ENCODE measurements at regions not wholly inside any gene's neighbourhood (a gene's known extent, or its start where the extent isn't known, plus 50 kb on each side); places are given as distances from the start of the nearest gene placed in this dataset.
"Not testable (repeated sequence)": the region's sequence is repeated elsewhere in the genome, so short reads cannot be mapped to it uniquely, and the experiment has no call there.

DNA sequence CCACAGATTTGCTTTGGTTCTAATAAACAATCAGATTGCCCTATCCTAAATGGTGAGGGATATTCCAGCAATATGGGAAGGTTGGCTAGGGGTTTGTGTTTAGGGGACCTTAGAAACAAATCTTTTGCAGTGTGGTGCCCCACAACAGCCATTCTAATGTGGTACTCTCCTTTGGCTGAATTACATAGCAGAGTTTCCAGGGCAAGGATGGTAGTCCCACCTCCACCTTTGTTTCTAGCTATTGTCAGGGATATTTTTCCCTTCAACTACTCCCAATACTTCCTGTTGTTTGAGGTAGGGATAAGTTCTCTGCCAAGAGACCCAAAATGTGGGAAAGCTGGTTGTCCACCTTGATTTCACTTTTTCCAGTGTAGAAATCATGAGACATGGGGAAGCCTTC lies 494.7 kb upstream of the CHORDC1 start:
- no peak for DNase-seq

- no peak for DNase-seq
Observed at GRCh38 chr11:90705661-90706060, 482.8 kb upstream of the CHORDC1 start.

- no peak for DNase-seq
Observed at GRCh38 chr11:90704510-90704909, 481.7 kb upstream of the CHORDC1 start.

DNA sequence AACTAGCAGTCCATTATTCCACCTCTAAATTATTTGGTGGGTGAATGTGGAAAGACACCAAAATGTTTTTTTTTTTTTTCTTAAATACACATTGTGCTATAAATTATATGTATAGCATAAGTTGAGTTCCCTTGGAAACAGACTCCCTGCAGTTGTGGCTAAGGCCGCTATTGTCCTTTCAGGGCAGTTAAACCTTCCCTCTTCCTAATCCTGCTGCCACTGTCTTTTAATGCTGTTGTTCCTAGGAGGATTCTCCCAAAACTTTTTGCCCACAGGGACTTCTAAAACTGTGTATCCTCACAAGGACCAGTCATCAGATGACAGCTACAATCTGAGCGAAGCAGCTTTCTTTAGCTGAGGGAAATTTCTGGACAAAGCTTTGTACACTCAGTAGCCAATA lies 478.9 kb upstream of the CHORDC1 start:
- peak; percentile 24 for DNase-seq

GRCh38 chr11:90700789-90701439 lies 478.1 kb upstream of the CHORDC1 start:
- peak; percentile 83 for DNase-seq

DNA sequence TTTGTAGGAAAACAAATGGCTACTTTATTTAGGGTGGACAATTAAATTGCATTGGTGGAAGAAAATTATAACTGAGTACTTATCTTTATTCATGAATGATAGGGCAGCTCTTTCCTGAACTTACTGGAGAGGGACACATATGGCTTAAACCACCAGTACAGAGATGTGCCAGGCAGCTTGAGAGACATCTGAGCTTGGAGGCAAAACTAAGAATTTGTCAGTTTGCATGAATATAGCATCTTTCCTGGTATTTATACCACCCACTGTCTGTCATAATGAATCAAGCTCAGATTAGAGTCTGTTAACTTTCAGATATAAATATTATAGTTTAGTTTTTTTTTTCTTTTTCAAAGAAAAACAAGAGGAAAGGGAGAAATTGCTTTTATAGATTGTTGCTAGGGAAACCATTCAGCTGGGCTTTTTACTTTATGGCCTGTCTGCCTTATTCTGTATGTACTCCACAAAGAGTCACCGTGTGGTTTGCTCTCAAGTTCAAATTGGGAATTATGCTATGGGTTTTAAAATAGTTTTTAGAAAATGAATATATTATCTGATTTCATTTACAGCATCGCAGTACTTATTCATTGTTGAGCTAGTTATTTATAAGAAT lies 477.0 kb upstream of the CHORDC1 start:
- peak; percentile 34 for DNase-seq

DNA sequence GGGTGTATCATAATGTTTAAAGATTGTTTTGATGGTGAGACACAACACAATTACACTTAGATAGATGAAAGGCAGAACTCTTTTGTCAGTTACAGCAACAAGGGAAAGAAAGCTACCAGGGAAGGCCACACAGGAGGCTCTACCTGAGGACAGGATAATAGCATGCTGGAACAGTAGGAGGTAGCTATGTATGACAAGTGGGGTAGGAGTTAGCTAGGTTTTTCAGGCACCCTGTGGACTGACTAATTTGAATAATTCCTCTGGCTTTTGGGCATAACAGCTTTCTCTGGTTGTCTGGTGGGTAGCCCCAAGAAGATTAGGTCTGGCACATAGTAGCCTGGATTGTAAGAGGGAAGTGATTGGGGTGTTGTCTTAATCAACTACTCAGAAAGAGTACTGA lies 475.4 kb upstream of the CHORDC1 start:
- no peak for DNase-seq

- not testable (repeated sequence) for DNase-seq
Observed at GRCh38 chr11:90675496-90675895, 452.6 kb upstream of the CHORDC1 start.

- no peak for DNase-seq
Observed at GRCh38 chr11:90669094-90669493, 446.2 kb upstream of the CHORDC1 start.

DNA sequence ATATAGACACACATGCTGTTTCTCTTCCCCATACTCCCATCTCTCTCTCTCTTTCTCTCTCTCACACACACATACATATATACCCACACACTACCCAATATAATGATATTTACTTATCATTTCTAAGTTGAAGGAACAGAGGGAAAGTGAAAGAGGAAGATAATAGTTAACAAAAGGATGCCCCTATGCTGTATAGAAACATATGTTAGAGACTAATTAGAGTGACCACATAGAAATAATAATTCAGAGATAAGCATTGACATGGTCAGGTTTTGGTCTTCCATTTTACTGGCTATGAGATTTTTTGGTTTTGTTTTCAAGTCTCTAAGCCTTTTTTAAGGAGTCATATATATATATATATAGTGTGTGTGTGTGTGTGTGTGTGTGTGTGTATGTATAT lies 445.7 kb upstream of the CHORDC1 start:
- DNase-seq: no peak

- DNase-seq: no peak
Observed at GRCh38 chr11:90661233-90661632, 438.4 kb upstream of the CHORDC1 start.

- DNase-seq: no peak
Observed at GRCh38 chr11:90656171-90656570, 433.3 kb upstream of the CHORDC1 start.

- DNase-seq: no peak
Observed at GRCh38 chr11:90650153-90650552, 427.3 kb upstream of the CHORDC1 start.

- no peak for DNase-seq
Observed at GRCh38 chr11:90646706-90647105, 423.9 kb upstream of the CHORDC1 start.

DNA sequence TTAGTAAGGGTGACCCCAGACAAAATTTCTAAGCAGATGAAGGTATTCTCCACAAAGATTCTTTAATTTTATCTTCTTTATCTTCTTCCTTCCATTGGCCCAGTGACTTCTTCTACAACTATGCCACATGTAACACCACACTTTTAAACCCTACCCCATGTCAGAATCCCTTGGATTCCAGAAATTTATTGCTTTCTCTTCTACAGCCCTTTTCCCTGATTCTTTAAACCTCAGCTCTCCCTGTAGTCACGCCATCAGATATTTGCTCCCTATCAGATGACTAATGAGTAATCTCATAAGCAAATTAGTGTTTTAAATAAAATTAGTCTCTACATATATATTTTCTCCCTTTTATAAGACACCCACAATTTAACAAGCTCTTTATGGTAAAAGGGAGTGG lies 423.4 kb upstream of the CHORDC1 start:
- no peak for DNase-seq

- DNase-seq: peak; percentile 51
Observed at GRCh38 chr11:90639461-90639993, 416.7 kb upstream of the CHORDC1 start.

DNA sequence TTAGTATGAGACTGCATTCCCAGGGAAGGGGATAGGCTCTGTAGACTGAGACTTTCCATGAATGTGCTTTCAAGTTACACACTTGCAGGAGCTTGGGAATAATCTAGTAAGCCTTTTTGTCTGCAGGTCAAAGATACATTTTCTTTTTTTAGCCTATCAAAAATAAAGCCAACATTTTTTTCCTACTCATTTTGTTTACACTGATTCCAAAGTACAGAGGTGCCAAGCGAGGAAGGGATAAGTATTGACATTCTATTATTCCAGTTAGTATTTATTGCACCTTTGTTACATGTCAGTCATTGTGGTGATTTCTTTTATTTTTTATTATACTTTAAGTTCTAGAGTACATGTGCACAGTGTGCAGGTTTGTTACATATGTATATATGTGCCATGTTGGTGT lies 413.0 kb upstream of the CHORDC1 start:
- no peak for DNase-seq

GRCh38 chr11:90635151-90635550 lies 412.3 kb upstream of the CHORDC1 start:
- DNase-seq: no peak

- no peak for DNase-seq
Observed at GRCh38 chr11:90630176-90630575, 407.3 kb upstream of the CHORDC1 start.

DNA sequence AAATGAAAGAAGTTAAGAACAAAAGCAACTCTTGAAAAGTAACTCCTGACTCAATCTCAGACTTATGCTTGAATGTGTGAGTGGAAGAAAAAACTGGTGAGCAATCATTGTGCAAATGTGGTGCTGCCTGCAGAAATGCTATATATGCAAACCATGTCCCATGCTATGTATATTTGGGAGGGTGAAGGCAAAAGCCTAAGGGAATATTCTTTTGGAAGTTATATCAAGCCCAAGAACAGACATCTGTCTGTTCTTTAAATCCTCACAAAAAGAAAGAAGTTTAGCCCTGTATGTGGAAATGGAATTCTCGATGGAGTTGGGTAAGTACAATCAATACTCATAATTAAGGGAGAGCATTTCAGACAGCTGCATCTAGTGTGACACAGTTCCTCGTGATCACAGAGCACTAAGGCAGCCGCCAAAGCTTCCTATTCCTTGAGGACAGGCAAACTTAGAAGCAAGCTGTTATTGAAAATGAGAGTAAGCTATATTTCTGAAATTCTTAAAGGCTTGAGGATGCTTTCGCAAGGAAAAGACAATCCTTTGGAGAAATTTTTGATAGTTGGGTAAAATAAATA lies 406.5 kb upstream of the CHORDC1 start:
- DNase-seq: no peak

GRCh38 chr11:90614318-90614717 lies 391.5 kb upstream of the CHORDC1 start:
- no peak for DNase-seq

GRCh38 chr11:90613037-90613436 lies 390.2 kb upstream of the CHORDC1 start:
- DNase-seq: not testable (repeated sequence)

DNA sequence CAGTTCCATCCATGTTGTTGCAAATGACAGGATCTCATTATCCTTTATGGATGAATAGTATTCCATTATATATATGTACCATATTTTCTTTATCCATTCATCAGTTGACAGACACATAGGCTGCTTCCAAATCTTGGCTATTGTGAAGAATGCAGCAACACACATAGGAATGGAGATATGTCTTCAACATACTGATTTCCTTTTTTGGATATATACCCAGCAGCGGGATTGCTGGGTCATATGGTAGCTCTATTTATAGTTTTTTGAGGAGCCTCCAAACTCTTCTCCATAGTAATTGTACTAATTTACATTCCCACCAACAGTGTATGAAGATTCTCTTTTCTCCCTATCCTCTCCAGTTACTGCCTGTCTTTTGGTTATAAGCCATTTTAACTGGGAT lies 383.9 kb upstream of the CHORDC1 start:
- DNase-seq: no peak

DNA sequence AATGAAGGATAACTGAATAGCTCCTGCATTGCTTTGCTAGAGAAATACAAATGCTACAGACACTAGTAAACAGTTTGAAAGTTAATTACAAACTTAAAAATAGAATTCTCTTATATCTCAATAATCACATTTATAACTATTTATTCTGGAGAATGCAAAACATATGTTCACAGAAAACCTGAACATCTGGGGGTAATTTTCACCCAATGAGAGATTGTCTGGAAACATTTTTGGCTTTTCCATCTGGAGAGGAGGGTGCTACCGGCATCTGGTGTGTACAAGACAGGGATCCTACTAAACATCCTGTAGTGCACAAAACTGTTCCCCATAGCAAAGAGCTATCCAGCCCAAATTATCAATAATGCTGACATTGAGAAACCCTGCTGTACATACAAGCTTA lies 378.4 kb upstream of the CHORDC1 start:
- DNase-seq: no peak
